ENCODE measurements at regions not wholly inside any gene's neighbourhood (a gene's known extent, or its start where the extent isn't known, plus 50 kb on each side); places are given as distances from the start of the nearest gene placed in this dataset.
A peak's percentile ranks its signal among the peaks of the same experiment; 100 is the strongest.
"Not testable (repeated sequence)": the region's sequence is repeated elsewhere in the genome, so short reads cannot be mapped to it uniquely, and the experiment has no call there.

- no peak for DNase-seq (ENCODE audit: low read depth in 2 of 2)
These were observed 91.9 kb downstream of the FCRL5 start for GRCh38 chr1:157460381-157460780.

DNA sequence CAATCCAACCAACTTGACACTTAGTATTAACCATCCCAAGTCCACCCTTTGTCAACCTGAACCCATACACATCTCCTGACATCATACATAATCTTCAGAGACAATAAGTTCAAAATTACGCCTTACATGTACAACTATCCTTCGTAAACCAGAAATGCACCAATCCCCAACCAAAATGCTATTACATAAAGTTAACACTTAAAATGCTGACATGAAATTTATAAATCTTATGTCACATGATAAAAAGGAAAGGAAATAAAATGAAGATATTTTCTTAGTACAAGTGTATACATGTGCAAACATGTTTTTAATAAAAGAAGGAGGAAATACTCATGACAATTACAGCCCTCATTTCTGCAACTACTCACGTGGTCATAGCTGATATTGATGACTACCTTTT, 95.0 kb downstream of the FCRL5 start:
- DNase-seq (ENCODE audit: low read depth in 2 of 2) = no peak

- no peak for DNase-seq (ENCODE audit: low read depth in 2 of 2)
These were observed 97.0 kb downstream of the FCRL5 start for GRCh38 chr1:157455318-157455717.

- no peak for DNase-seq (ENCODE audit: low read depth in 2 of 2)
These were observed 102.2 kb downstream of the FCRL5 start for GRCh38 chr1:157450106-157450505.

GRCh38 chr1:157448636-157449035, 103.7 kb downstream of the FCRL5 start:
- no peak for DNase-seq (ENCODE audit: low read depth in 2 of 2)

- DNase-seq (ENCODE audit: low read depth in 2 of 2) = not testable (repeated sequence)
These were observed 106.0 kb downstream of the FCRL5 start for GRCh38 chr1:157446356-157446755.

- DNase-seq (ENCODE audit: low read depth in 2 of 2) = not testable (repeated sequence)
These were observed 106.6 kb downstream of the FCRL5 start for GRCh38 chr1:157445616-157446140.

- DNase-seq (ENCODE audit: low read depth in 2 of 2) = no peak
These were observed 110.2 kb downstream of the FCRL5 start for GRCh38 chr1:157442065-157442464.

- no peak for DNase-seq (ENCODE audit: low read depth in 2 of 2)
These were observed 112.9 kb downstream of the FCRL5 start for GRCh38 chr1:157439302-157439954.

GRCh38 chr1:157438613-157439012, 113.7 kb downstream of the FCRL5 start:
- DNase-seq (ENCODE audit: low read depth in 2 of 2) = peak in 1 of 2 experiments; percentile 2

GRCh38 chr1:157438146-157438545, 114.2 kb downstream of the FCRL5 start:
- DNase-seq (ENCODE audit: low read depth in 2 of 2) = peak in 1 of 2 experiments; percentile 2

DNA sequence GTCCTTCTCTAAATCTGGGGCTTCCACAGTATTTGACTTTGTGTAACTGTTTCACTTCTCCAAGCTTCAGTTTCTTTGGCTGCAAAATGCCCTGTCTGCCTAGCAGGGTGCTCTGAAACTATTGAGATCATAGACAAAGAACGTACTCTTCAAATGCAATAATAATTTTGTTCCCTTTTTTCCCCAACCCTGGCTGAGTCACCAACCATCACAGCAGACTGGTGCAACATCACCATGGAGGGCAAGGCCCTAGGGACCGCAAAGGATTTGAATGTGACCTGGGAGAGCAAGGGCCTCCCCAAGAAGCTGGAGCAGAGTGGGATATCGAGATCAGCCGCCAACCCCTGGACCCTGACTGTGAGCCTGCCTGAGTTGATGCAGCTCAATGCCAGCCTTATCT, 115.0 kb downstream of the FCRL5 start:
- DNase-seq (ENCODE audit: low read depth in 2 of 2) = no peak

DNA sequence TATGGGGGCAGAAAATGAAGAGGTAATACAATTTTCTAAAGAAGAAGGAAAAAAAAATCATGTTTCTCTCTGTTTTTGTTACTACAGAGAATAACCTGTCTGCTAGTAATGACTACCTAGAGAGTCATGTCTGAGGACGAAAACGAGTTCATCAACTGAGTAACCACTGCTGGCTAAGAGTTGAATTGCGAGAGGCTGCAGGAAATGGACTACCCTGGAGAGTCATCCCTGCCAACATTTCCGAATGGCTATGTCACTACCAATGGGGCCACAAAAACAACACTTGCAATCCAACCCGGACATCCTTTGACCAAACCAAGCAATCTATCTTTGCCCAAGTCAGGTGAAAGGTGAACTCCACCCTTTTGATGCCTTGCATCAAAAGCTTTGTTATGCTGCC, 120.6 kb downstream of the FCRL5 start:
- no peak for DNase-seq (ENCODE audit: low read depth in 2 of 2)

DNA sequence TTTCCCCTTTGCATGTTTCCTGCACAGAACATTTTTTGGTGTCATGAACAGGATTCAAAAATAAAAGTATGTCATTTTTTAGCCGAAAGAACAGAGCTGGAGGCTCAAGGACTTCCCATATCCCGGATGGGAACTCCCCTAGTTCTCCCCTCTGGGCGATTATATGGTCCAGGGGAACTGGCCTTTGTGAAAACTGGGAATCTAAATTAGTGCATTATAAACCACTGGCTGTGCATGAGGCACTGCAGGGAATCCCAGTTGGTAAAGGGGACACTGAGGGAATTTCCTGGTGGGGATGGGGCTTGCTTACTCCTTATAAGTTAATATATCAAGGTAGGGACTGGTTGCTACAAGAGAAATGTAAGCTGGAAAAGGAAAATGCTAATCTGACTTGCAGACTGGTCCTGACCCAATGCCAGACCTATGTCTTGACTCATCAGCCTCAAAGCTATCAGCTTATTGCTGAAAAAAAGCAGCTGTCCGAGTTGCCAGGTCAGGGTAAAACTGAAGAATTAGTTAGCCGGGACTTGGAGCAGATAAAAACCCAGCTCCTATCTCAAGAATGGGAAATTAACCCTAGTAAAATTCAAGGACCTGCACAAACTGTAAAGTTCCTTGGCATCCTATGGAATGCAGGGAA, 122.6 kb downstream of the FCRL5 start:
- no peak for DNase-seq (ENCODE audit: low read depth in 2 of 2)

DNA sequence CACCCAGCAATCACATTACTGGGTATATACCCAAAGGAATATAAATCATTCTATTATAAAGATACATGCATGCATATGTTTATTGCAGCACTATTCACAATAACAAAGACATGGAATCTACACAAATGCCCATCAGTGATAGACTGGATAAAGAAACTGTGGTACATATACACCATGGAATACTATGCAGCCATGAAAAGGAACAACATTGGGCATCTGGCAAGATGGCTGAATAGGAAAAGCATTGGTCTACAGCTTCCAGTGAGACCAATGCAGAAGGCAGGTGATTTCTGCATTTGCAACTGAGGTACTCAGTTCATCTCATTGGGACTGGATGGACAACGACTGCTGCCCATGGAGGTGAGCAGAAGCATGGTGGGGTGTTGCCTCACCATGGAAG, 128.6 kb downstream of the FCRL5 start:
- not testable (repeated sequence) for DNase-seq (ENCODE audit: low read depth in 2 of 2)

- DNase-seq (ENCODE audit: low read depth in 2 of 2) = no peak
These were observed 132.3 kb downstream of the FCRL5 start for GRCh38 chr1:157419845-157420542.

DNA sequence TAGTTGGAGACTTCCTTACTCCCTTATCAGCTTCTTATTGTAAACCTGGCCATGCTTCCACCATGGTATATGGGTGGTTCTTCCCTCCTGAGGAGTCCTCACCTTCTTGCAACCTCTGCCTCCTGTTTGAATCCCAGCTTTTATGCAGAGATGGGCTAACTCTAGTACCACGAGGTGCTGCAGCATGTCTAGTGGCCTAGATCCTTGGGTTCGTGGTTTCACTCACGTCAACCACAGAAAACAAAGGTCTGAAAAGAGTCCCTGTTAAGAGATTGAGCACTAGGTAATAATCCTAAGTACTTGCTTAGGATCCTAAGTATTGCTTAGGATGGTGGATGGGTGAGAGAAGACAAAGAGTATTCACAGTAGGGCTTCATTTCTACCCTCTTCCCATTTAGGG, 133.7 kb downstream of the FCRL5 start:
- no peak for DNase-seq (ENCODE audit: low read depth in 2 of 2)

DNA sequence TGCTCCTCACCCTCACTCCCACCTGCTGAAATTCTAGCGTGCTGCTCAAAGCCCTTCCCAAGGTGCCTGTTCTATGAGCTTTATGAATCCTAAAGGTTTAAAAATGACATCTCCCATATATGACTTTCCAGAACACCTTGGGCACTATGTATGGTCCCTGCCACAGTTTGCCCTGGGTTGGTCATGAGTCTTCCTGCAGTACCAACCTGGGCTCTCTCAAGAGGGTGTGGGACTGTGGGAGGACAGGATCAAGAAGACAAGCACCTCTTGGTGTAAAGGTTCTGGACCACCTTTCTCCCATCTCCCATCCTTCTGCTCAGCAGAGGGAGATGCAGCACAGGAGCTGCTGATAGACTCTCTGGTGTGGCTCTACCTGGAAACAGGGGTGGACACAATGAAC, 134.1 kb downstream of the FCRL5 start:
- no peak for DNase-seq (ENCODE audit: low read depth in 2 of 2)

DNA sequence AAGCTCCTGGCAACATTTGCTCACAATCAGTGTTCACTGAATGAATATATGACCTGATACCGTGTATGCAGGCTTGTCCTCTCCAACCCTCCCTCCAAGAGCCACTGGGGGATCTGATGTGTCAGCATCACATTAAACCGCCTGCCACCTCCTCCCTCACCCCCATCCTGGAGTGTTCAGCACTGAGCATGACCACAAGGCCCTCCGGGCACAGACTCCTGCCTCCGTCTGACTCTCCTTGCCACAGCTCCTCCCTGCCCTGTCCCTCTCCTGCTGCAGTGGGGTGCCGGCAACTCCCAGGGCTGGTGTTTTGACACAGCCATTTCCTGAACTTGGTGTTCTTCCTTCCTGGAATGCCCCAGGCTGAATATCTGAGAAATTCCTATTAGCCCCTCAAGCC, 136.7 kb downstream of the FCRL5 start:
- no peak for DNase-seq (ENCODE audit: low read depth in 2 of 2)

- DNase-seq (ENCODE audit: low read depth in 2 of 2) = no peak
These were observed 140.0 kb downstream of the FCRL5 start for GRCh38 chr1:157412308-157412707.

DNA sequence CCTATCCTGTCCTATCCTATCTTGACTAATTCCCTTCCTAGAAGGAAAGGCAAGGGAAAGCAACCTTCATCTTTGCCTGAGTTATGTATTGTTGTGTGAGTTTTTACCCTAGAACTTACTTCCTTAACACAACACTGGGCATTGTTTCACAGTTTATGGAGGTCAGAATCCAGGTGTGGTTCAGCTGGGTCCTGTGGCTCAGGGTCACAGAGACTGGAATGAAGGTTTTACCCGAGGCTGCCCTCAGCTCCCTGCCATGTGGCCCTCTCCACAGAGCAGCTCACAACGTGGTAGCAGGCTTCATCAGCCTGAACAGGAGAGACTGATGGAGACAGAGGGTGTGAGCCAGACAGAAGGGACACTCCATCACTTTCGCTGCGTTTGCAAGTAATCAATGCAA, 140.5 kb downstream of the FCRL5 start:
- DNase-seq (ENCODE audit: low read depth in 2 of 2) = no peak

DNA sequence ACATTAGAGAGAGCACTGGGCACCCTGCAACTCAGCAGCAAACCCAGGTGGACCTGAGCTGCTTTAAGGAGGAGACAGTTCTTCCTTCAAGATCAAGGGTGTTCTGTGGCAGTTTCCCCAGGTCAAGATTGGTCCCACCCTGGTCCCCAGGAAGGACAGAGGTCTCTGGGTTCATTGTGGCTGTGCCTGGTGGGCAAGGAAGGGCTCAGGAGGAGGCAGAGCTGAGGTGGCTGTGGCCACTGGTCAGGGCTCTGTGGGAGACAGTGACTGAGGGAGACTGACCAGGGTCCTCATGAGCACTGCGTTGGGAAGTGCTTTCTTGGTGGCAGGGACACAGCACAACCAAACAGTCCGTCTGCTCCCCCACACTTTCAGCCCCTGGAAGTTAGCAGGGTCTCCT, 141.3 kb downstream of the FCRL5 start:
- DNase-seq (ENCODE audit: low read depth in 2 of 2) = no peak

DNA sequence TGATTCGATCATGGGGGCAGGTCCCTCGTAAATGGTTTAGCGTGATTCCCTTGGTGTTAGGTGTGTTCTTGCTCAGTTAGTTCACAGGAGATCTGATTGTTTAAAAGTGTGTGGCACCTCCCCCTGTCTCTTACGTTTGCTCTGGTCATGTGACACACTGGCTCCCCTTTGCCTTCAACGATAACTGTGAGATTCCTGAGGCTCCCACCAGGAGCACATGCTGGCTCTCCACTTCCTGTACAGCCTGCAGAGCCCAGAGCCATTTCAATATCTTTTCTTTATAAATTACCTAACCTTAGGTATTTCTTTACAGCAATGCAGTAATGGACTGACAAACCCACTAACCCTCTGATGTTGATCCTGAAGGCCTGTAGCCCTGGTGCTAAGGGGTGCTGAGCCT, 141.9 kb downstream of the FCRL5 start:
- DNase-seq (ENCODE audit: low read depth in 2 of 2) = no peak

Data from fibroblast of skin of left biceps (primary cell).